Thymus (tissue), 11 donors: ENCODE measurements at regions not wholly inside any gene's neighbourhood (a gene's known extent, or its start where the extent isn't known, plus 50 kb on each side); places are given as distances from the start of the nearest gene placed in this dataset.
"Not testable (repeated sequence)": the region's sequence is repeated elsewhere in the genome, so short reads cannot be mapped to it uniquely, and the experiment has no call there.

Experiments used
- DNase-seq, 9 donors: peaks; one replicate each; pipeline ENCODE4 v3.0.0-alpha.2; 2013; ENCODE audit warnings: low spot score in 9 of 9, low read depth in 6 of 9, missing footprints in 1 of 9
- H3K27ac ChIP-seq, 2 donors: one replicate each; pipeline ENCODE4 v1.5.1; 2013; ENCODE audit warnings: control low read depth in 1 of 2, low read depth in 1 of 2, low read length in 1 of 2, mild to moderate bottlenecking in 1 of 2, moderate library complexity in 1 of 2
- H3K27me3 ChIP-seq, 2 donors: one replicate each; pipeline ENCODE4 v1.5.1; 2013; ENCODE audit warnings: low read length in 1 of 2; ENCODE audit not compliant: control insufficient read depth in 2 of 2, insufficient read depth in 1 of 2
- H3K36me3 ChIP-seq, 2 donors: one replicate each; pipeline ENCODE4 v1.5.1; 2013; ENCODE audit warnings: low read length in 1 of 2, mild to moderate bottlenecking in 1 of 2, moderate library complexity in 1 of 2; ENCODE audit not compliant: control insufficient read depth in 2 of 2, insufficient read depth in 2 of 2
- H3K4me1 ChIP-seq, 2 donors: one replicate each; pipeline ENCODE4 v1.5.1; 2013; ENCODE audit warnings: low read length in 2 of 2; ENCODE audit not compliant: control insufficient read depth in 2 of 2, insufficient read depth in 2 of 2
- H3K4me3 ChIP-seq, 2 donors: one replicate each; pipeline ENCODE4 v1.5.1; 2013; ENCODE audit warnings: low read length in 2 of 2, control low read depth in 1 of 2, mild to moderate bottlenecking in 1 of 2
- H3K9me3 ChIP-seq, 2 donors: one replicate each; pipeline ENCODE4 v1.5.1; 2013; ENCODE audit warnings: low read length in 1 of 2, mild to moderate bottlenecking in 1 of 2; ENCODE audit not compliant: control insufficient read depth in 2 of 2, insufficient read depth in 1 of 2
- WGBS: extraction: QIAGEN DNeasy Blood & Tissue Kit; methylation state at CpG from one replicate; pipeline ENCODE4 v1.1.7; 2013; 5-methylcytosine and 5-hydroxymethylcytosine counted together
- donor health status: healthy.

GRCh38 chr15:98347001-98347400, 301.3 kb upstream of the IGF1R start:
- Histone ChIP-seq H3K36me3 (no peaks in the 10 kb centered on the region), H3K9me3 (no peaks in the 10 kb centered on the region), H3K4me1 (no peaks in the 10 kb centered on the region), H3K27ac (no peak overlapping the region), H3K4me3 (no peak overlapping the region), H3K27me3 (no peaks in the 10 kb centered on the region)
- DNase-seq: no peak
- WGBS: 83% methylated on average over 7 of the region's 7 CpGs

- Histone ChIP-seq H3K27me3 (no peaks in the 10 kb centered on the region), H3K36me3 (no peaks in the 10 kb centered on the region), H3K4me3 (no peak overlapping the region), H3K4me1 (no peaks in the 10 kb centered on the region), H3K27ac (no peak overlapping the region), H3K9me3 (no peaks in the 10 kb centered on the region)
- WGBS: 85% methylated on average over 7 of the region's 7 CpGs
- DNase-seq: no peak
These were observed 300.5 kb upstream of the IGF1R start for GRCh38 chr15:98347866-98348265.

- Histone ChIP-seq H3K9me3 (no peaks in the 10 kb centered on the region), H3K4me1 (no peaks in the 10 kb centered on the region), H3K27me3 (no peaks in the 10 kb centered on the region), H3K36me3 (no peaks in the 10 kb centered on the region), H3K4me3 (no peak overlapping the region), H3K27ac (no peak overlapping the region)
- 59% methylated on average over 2 of the region's 2 CpGs for WGBS
- DNase-seq: no peak
These were observed 298.1 kb upstream of the IGF1R start for GRCh38 chr15:98350276-98350675.

GRCh38 chr15:98358274-98358673, 290.1 kb upstream of the IGF1R start:
- H3K27me3 ChIP-seq, H3K4me1 ChIP-seq, H3K4me3 ChIP-seq, H3K9me3 ChIP-seq, DNase-seq, H3K36me3 ChIP-seq, H3K27ac ChIP-seq: not testable (repeated sequence)
- WGBS: 97% methylated on average over 5 of the region's 5 CpGs

- Histone ChIP-seq H3K27me3 (no peaks in the 10 kb centered on the region), H3K27ac (no peak overlapping the region), H3K4me1 (no peaks in the 10 kb centered on the region), H3K36me3 (no peaks in the 10 kb centered on the region), H3K9me3 (peaks cover 0 to 2% of the 10 kb centered on the region in 2 donors), H3K4me3 (no peak overlapping the region)
- no peak for DNase-seq
- 96% methylated on average over 8 of the region's 8 CpGs for WGBS
These were observed 289.4 kb upstream of the IGF1R start for GRCh38 chr15:98358971-98359370.

GRCh38 chr15:98363416-98363815, 284.9 kb upstream of the IGF1R start:
- DNase-seq: no peak
- Histone ChIP-seq H3K27me3 (no peaks in the 10 kb centered on the region), H3K36me3 (no peaks in the 10 kb centered on the region), H3K4me1 (no peaks in the 10 kb centered on the region), H3K9me3 (no peaks in the 10 kb centered on the region), H3K27ac (no peak overlapping the region), H3K4me3 (no peak overlapping the region)
- WGBS: 87% methylated on average over 2 of the region's 2 CpGs

GRCh38 chr15:98363955-98364354, 284.4 kb upstream of the IGF1R start:
- Histone ChIP-seq H3K27me3 (no peaks in the 10 kb centered on the region), H3K36me3 (no peaks in the 10 kb centered on the region)
- WGBS: 48% methylated on average over 6 of the region's 6 CpGs

GRCh38 chr15:98369081-98369716, 279.1 kb upstream of the IGF1R start:
- no peak for DNase-seq
- Histone ChIP-seq H3K36me3 (no peaks in the 10 kb centered on the region), H3K4me1 (no peaks in the 10 kb centered on the region), H3K4me3 (no peak overlapping the region), H3K9me3 (no peaks in the 10 kb centered on the region), H3K27me3 (no peaks in the 10 kb centered on the region), H3K27ac (no peak overlapping the region)
- 88% methylated on average over 3 of the region's 3 CpGs for WGBS

More at GRCh38 chr15:98363955-98364354, 284.4 kb upstream of the IGF1R start:
- Histone ChIP-seq H3K4me1 (no peaks in the 10 kb centered on the region), H3K4me3 (no peak overlapping the region), H3K9me3 (no peaks in the 10 kb centered on the region), H3K27ac (no peak overlapping the region)
- DNase-seq: no peak

- Histone ChIP-seq H3K9me3 (no peaks in the 10 kb centered on the region), H3K27me3 (no peaks in the 10 kb centered on the region), H3K4me3 (no peak overlapping the region), H3K4me1 (no peaks in the 10 kb centered on the region), H3K27ac (no peak overlapping the region), H3K36me3 (no peaks in the 10 kb centered on the region)
- WGBS: 94% methylated on average over 7 of the region's 7 CpGs
- DNase-seq: no peak
These were observed 272.6 kb upstream of the IGF1R start for GRCh38 chr15:98375513-98376340.
